Parathyroid adenoma (tissue), 2 donors: ENCODE measurements at regions not wholly inside any gene's neighbourhood (a gene's known extent, or its start where the extent isn't known, plus 50 kb on each side); places are given as distances from the start of the nearest gene placed in this dataset.

Experiments used
- H2AFZ ChIP-seq: fragments of 300-600 bp; sonication (generic); one replicate; pipeline ENCODE4 v1.7.0; 2017; ENCODE audit warnings: antibody characterized with exemption, mild to moderate bottlenecking
- H3K27ac ChIP-seq: fragments of 300-600 bp; sonication (generic); one replicate; pipeline ENCODE4 v1.7.0; 2017
- H3K27me3 ChIP-seq: fragments of 300-600 bp; sonication (generic); one replicate; pipeline ENCODE4 v1.7.0; 2017; ENCODE audit warnings: low read length; ENCODE audit not compliant: control insufficient read depth, insufficient read depth
- H3K36me3 ChIP-seq: fragments of 300-600 bp; sonication (generic); one replicate; pipeline ENCODE4 v1.7.0; 2017; ENCODE audit warnings: low read length; ENCODE audit not compliant: control insufficient read depth, insufficient read depth
- H3K4me1 ChIP-seq: fragments of 300-600 bp; sonication (generic); one replicate; pipeline ENCODE4 v1.7.0; 2017; ENCODE audit warnings: control low read depth
- H3K4me2 ChIP-seq: fragments of 300-600 bp; sonication (generic); one replicate; pipeline ENCODE4 v1.7.0; 2017; ENCODE audit warnings: low read length
- H3K4me3 ChIP-seq: fragments of 300-600 bp; sonication (generic); one replicate; pipeline ENCODE4 v1.7.0; 2017; ENCODE audit warnings: low read depth, low read length
- H3K79me2 ChIP-seq: fragments of 300-600 bp; sonication (generic); one replicate; pipeline ENCODE4 v1.7.0; 2017; ENCODE audit warnings: control low read depth
- H3K9ac ChIP-seq: fragments of 300-600 bp; sonication (generic); one replicate; pipeline ENCODE4 v1.7.0; 2017; ENCODE audit warnings: mild to moderate bottlenecking
- H3K9me3 ChIP-seq: fragments of 300-600 bp; sonication (generic); one replicate; pipeline ENCODE4 v1.7.0; 2017; ENCODE audit warnings: low read length; ENCODE audit not compliant: control insufficient read depth
- CTCF ChIP-seq: fragments of 300-600 bp; sonication (generic); IDR thresholded peaks from one replicate; pipeline ENCODE4 v1.7.0; 2017; ENCODE audit warnings: antibody characterized with exemption, mild to moderate bottlenecking
- donor health status: primary hyperparathyroidism.

GRCh38 chr2:220887876-220888275 lies 684.2 kb downstream of the EPHA4 start:
- Histone ChIP-seq H3K4me1 (no peaks in the 10 kb centered on the region), H2AFZ (no peak overlapping the region), H3K4me2 (no peak overlapping the region), H3K9ac (no peak overlapping the region), H3K36me3 (no peaks in the 10 kb centered on the region), H3K27ac (no peak overlapping the region), H3K79me2 (no peaks in the 10 kb centered on the region), H3K4me3 (no peak overlapping the region), H3K9me3 (no peaks in the 10 kb centered on the region), H3K27me3 (no peaks in the 10 kb centered on the region)
- no peak for TF ChIP-seq CTCF

- H3K27me3 ChIP-seq, result no peaks in the 10 kb centered on the region
- H3K9me3 ChIP-seq, result no peaks in the 10 kb centered on the region
- no peak overlapping the region for H3K9ac ChIP-seq
- no peaks in the 10 kb centered on the region for H3K4me1 ChIP-seq
- no peak overlapping the region for H2AFZ ChIP-seq
- H3K27ac ChIP-seq, result no peak overlapping the region
- no peak overlapping the region for H3K4me2 ChIP-seq
- no peak for TF ChIP-seq CTCF
- H3K36me3 ChIP-seq, result no peaks in the 10 kb centered on the region
- no peak overlapping the region for H3K4me3 ChIP-seq
- no peaks in the 10 kb centered on the region for H3K79me2 ChIP-seq
Measured at GRCh38 chr2:220890931-220891330, 681.2 kb downstream of the EPHA4 start.

GRCh38 chr2:220891405-220891804 lies 680.7 kb downstream of the EPHA4 start:
- no peak overlapping the region for H2AFZ ChIP-seq
- no peaks in the 10 kb centered on the region for H3K9me3 ChIP-seq
- no peak overlapping the region for H3K9ac ChIP-seq
- no peak overlapping the region for H3K4me2 ChIP-seq
- no peaks in the 10 kb centered on the region for H3K36me3 ChIP-seq
- no peak for TF ChIP-seq CTCF
- no peaks in the 10 kb centered on the region for H3K79me2 ChIP-seq
- H3K4me1 ChIP-seq, result no peaks in the 10 kb centered on the region
- H3K4me3 ChIP-seq, result no peak overlapping the region
- no peak overlapping the region for H3K27ac ChIP-seq
- H3K27me3 ChIP-seq, result no peaks in the 10 kb centered on the region

- H3K79me2 ChIP-seq, result no peaks in the 10 kb centered on the region
- no peak overlapping the region for H3K27ac ChIP-seq
- no peak overlapping the region for H2AFZ ChIP-seq
- H3K4me1 ChIP-seq, result no peaks in the 10 kb centered on the region
- no peak overlapping the region for H3K4me3 ChIP-seq
- H3K36me3 ChIP-seq, result no peaks in the 10 kb centered on the region
- H3K9me3 ChIP-seq, result no peaks in the 10 kb centered on the region
- H3K9ac ChIP-seq, result no peak overlapping the region
- TF ChIP-seq CTCF, result no peak
- H3K27me3 ChIP-seq, result no peaks in the 10 kb centered on the region
- no peak overlapping the region for H3K4me2 ChIP-seq
Measured at GRCh38 chr2:220892018-220892634, 680.0 kb downstream of the EPHA4 start.

GRCh38 chr2:220893411-220893810 lies 678.7 kb downstream of the EPHA4 start:
- H3K4me2 ChIP-seq, result no peak overlapping the region
- no peaks in the 10 kb centered on the region for H3K36me3 ChIP-seq
- no peaks in the 10 kb centered on the region for H3K79me2 ChIP-seq
- no peak overlapping the region for H2AFZ ChIP-seq
- H3K4me1 ChIP-seq, result no peaks in the 10 kb centered on the region
- no peak overlapping the region for H3K4me3 ChIP-seq
- no peak overlapping the region for H3K27ac ChIP-seq
- H3K9ac ChIP-seq, result no peak overlapping the region
- no peaks in the 10 kb centered on the region for H3K27me3 ChIP-seq
- no peak for TF ChIP-seq CTCF
- no peaks in the 10 kb centered on the region for H3K9me3 ChIP-seq
